Suppressor macrophage treated with lipopolysaccharide for 4 hours (primary cell): ENCODE measurements at regions not wholly inside any gene's neighbourhood (a gene's known extent, or its start where the extent isn't known, plus 50 kb on each side); places are given as distances from the start of the nearest gene placed in this dataset.

Source experiments
- DNase-seq: peaks from one replicate; pipeline ENCODE4 v3.0.0-alpha.2; 2020

DNA sequence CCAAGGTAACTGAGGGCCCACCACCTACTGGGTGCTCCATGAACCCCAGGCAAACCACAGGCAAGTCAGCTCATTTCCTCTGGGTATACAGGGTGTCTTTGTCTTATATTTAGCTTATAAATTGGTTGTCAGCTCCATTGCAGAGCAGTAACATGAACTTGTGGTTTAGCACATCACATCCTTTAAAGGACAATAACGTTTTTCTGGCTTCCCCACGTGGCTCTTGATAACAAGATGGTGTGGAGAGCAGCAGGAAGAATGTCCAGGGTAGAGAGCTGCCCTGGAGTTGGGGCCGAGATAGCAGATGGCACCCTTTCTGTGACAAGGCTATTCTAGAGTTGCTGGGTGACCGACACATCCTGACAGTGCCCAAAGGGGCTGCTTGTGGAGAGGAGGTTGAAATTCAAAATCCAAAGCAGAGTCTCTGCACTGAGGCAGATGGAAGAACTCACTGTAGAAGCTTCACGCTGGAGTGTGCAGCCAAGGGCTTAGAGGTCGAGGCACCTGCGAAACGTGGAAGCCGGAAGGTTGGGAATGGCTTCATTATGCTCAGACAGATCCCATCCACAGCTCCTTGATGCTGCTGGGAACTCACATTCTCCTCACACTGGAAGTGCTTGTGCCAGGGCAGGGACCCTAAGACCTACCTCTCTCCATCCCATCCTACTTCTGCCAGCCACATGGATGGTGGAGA lies 133.0 kb upstream of the FRY start:
- DNase-seq: no peak

DNA sequence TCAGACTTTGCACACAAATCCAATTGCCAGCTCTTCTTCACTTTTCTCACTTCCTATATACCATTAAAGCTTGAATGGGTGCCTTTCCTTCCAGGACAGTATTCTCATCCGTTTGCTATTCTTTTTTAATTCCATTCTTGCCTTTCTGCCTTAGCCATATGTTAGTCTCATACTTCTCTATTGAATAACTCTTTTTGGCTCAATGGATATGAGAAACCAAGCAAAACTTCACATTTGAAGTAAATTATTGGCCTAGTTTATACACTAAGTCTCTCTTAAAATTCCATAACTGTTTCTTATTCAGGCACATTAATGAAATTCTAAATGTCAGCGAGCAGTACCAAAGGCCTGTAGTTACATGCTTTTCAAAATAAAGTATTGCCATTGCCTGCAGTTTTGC lies 129.6 kb upstream of the FRY start:
- DNase-seq: no peak

DNA sequence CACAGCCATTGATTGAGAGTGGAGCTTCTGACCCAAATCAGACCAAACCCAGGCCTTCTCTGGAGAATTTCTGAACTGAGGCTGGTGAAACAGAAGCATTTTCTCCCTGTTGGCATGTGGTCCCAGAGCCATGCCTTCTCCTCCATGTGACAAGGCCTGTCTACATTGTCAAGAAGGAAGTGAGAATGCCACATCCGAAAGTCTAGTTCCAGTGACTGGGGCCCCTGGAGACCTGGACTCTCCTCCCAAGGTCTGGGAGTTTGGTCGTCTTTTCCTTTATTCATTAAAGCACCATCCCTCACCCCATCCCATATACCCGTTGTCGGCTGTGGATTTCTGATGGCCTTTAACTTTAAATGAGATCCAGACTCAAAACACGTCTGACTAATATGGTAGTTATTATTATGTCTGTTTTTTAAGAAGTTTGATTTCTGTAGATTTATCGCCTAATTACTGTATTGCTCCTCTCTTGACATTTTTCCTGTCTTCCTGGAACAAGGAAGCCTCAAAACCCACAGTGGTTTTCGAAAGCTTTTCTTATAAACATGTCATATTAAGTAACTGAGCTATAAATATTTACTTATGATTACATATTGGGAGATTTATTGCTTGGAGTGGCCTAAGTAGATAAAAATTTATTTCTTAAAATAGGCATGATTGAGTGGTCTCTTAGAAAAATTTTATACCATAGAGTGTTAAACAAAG lies 128.3 kb upstream of the FRY start:
- peak; percentile 32 for DNase-seq

DNA sequence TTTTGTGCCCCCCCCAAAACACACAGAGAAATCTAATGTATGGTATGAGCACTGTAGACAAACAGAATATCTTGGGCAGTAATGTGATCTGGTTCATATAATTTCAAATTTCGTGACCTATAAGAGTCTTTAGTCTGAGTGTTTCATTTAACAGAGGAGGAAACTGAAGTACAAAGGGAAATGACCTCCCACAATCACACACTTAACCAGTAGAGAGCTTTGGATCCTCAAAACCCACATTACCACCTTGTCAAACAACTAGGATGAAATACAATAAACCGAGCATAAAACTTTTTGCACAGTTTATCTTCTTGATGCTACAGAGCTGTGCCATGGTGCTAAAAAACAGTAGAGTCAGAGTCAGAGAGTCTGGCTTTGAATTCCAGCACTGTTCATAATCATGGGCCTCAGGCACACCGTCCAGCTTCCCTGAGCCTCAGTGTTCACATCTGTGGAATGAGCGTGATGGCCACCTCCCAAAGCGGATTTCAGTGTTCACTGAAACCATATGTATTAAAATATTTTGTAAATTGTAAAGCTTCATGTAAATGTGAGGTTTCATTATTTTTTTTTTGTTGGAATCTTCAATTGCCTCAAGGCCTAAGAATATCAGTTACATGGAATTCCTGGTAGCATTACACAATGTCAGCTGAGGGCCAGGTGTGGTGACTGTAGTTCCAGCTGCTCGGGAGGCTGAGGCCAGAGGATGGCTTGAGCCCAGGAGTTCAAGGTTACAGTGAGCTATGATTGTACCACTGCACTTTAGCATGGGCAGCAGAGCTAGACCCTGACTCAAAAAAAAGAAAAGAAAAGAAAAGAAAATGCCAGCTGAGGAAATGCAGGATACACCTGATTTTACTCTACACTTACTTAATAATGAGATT lies 126.4 kb upstream of the FRY start:
- no peak for DNase-seq

DNA sequence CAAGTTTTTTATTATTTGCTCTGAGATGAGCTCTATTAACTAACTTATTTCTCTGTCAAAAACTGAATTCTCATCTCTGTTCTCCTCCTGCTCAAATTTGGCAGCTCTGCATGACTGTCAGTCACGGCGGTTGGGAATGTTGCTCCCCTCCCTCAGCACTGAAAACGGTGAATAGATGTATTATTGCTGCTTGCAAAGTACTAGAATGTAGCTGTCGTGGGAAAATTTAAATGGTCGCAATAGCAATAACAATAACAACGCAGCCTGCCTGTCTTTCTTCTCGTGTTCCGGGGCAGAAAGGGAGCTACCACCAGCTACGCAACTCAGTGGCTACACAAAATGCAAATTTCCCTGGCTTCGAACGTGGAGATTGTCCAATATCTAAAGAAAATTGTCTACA lies 125.6 kb upstream of the FRY start:
- no peak for DNase-seq

DNA sequence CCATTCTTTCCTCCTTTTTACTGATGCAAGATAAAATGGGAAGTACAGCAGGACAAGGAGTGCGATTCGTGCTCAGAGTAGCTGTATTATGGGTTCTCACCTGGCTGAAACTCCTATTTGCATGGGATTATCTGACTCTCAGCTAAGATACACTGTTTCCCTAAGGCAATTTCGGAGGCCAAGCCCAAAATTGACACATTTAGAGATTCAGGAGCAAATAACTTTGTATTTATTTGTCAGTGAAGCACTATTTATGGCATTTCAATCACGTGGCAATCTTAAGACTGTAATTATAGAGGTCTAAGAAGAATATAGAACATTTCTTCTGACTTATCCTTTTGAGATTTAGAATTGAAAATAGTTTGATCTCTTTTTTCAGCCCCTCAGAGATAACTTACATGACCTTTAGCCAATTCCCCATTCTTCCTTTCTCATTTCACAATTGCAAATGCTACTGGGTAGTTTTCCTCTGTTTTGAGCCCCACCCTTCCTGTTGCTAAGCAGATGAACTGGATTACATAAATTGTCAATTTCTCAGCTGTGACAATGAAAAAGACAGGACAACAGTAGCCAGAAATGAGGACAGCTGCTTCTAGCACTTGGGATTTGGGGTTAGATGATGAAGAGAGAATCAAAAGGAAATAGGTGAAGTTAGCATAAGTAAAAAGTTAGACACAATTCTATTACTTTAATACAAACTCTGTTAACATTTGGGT lies 122.7 kb upstream of the FRY start:
- peak; percentile 79 for DNase-seq

DNA sequence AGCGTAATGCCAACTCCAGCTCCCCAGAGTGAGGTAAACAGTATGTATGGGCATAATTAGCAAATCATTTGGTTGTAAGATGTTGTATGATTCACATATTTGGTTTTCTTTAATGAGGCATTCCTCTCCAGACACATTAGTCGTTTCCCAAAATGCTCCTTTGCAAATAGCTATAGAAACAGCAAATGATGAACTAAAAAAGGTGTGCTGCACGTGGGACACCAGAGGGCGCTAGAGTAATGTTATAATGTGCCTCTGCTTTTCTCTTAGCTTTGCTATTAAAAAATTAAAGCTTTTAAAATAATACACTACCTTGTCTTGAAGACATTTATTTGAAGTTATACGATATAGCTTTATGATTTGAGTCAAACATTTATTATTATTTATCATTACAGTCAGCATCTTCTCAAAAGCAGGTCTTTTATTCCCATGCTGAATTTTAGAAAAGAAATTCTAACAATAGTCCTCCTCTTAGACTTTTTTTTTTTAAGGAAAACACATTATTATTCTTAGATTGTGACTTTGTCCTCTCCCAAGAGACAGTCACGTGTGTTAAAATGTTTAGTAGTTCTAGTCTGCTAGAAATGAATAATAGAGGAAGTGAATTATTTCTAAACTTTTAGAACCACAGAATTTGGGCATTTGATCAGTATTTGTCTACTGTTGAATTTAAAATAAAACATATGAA lies 121.6 kb upstream of the FRY start:
- peak; percentile 72 for DNase-seq

DNA sequence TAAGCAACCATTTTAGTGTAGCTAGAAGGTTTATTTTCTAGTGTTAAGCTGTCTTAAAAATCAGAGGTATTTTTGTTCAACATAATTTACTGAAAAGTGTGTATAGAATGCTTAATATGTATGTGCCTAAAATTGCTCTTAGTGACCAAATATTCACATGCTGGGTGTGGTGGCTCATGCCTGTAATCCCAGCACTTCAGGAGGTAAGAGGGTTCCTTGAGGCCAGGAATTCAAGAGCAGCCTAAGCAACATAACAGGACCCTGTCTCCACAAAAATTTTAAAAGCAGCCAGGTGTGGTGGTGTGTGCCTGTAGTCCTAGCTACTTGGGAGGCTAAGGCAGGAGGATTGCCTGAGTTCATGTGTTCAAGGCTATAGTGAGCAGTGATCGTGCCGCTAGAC lies 120.9 kb upstream of the FRY start:
- no peak for DNase-seq

DNA sequence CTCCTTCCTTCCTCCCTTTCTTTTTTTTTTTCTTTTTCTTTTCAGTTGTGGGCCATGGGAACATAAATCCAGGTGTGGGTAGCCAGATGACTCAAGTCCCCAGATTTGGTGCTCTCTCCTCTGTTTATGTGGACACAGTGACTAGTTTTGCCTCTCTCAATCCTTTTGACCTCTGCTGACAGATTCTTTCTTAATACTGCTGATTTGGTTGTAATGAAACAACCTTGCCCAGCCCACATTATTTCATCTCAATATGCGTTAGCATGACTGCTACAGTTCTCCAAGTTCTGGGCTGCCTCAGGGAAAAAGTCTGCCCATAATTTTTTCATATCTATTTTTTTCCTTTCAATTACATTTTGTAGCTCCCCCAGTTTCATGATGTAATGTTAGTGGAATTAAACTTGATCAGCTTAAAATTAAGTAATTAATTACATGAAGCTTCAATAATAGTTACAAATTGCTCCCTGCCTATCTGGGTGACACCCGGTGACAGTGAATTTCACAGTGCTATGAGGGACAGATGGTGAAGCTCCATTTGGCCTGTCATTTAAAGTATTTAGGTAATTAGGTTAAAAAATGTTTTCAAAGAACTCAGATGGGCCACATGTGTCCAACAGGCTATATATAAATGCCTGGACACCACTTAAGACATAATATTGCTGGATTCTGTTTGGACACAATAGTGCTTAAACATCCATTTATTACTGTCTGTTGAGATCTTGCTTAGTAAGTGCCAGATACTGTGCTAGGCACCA lies 118.8 kb upstream of the FRY start:
- no peak for DNase-seq

DNA sequence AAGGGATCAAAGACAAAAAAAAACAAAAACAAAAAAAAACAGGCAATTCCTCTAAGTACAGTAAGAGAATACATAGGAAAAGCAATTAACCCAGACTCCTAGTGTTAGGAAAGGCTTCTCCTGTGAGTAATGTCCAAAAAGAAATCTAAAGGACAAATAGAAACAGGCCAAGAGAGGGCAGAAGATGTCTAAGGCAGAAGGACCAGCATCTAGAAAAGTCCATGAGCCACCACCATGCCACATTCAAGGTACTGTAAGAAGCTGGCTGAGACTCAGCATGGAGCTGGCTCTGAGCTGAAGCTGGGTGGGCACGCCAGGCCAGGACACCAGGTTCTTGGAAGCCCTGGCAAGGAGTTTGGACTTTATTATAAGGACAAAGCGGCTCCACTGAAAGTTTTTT lies 118.1 kb upstream of the FRY start:
- no peak for DNase-seq

DNA sequence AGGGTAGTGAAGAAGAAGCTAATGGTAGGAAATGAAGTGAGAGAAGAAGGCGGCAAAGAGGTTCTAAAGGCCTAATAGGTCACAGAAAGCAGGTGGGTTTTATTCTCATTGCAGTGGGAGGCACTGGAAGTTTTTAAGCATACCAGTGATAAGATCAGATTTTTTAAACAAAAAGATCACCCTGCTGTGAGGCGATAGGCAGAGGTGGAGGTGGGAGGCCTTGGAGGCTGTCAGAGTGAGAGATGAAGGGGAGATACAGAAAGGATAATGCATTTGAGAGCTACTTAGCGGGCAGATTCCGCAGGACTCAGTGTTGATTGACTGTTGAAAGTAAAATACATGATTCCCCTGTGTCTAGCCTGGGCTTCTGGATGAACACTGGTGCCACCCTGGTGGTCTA lies 116.7 kb upstream of the FRY start:
- no peak for DNase-seq

DNA sequence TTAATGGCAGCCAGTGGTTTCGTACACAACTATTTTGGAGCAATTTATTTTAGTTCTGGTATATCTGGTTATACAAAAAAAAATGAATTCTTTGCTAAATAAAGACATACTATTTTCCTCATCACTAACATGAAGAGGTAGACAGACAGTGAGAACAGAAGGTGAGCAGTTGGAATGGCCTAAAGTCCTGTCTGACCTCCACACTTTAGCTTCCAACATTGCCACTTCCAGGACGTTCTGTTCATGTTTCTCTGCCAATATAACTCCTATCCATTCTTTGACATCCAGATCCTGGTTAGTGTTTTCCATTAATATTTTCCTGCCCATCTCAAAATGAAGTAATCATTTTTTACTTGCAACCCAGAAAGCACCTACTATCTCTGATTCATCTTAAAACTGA lies 112.9 kb upstream of the FRY start:
- no peak for DNase-seq

DNA sequence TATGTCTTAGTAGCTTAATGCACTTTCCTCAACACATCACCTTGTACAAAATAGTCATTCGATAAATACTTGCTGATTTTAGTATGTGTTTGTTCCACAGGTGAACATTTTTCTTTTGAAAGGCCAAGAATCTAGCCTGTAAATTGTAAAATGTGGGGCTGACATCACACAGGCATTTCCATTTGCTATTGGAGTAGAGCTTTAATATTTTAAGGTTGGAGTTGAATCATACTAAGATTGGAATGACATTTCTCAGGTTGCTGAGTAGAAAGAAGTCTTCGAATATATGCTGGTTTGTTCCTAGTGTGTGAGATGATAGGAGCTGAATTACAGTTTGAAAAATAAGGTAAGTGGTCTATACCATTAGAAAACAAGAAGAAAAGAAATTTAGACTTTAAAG lies 112.3 kb upstream of the FRY start:
- DNase-seq: no peak

DNA sequence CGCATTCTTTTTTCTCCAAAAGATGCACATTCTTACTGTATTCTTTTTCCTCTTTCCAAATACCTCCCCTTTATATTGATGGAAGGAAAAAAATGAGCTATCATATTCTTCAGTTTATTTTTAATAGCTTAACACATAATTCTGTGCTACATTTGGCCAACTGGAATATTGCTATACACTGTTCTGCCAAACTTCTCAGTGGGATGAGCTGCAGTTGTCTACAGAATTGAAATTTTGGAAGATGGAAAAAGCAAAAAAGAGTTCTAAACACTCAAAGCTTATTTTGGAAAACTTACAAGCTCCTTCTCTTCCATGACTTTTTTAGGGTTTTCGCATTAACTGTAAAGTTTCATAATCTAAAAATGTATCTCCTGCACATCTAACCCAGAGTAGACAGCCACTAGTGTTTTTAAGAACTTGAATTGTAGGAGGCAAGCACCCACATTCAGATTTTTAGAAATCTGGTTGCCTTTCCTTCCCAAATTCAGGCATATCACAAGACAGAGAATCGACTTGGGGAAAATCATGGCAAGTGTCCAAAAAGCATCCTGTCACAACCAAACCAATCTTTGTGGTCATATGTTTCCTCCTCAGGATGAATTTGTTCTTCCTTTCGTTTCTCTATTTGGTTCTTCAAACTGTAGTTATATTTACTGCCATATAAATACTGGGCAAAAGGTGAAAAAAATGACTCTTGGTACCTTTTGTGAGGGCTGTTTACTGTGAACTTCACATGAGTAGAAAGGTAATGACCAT lies 111.4 kb upstream of the FRY start:
- DNase-seq: peak; percentile 63

DNA sequence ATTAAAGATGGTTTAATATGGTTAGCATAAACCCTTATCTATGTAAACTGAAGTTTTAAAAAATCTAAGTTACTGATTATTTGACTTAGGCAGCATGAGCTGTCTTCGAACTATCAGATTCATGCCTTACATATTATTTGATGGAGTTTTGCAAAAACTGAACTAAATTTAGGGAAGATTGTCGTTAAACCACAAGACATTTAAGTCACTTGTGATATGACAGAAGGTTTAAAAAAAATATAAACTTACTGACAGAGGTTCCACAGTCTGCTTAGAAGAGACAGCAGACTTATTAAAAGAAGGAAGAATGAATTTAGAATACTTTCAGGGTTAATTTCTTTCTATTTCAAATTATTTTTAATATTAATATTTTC lies 110.9 kb upstream of the FRY start:
- DNase-seq: no peak

DNA sequence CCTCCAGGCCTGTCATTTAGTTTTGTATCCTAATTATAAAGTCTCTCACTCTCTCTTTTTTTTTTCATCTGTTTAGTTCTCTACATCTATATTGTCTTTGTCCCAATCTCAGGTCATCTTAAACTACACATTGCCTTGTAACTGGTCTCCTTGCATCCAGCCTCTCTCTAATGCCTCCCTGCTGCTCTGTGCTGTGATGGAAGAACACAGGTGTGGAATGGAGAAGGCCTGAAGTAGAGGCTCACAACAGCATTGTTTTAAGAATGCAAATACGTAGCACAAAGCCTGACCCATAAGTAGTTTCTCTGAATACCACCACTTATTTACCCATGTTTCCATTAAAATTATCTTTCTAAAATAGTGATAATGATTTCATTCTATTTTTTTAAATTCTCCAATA lies 108.8 kb upstream of the FRY start:
- DNase-seq: no peak

DNA sequence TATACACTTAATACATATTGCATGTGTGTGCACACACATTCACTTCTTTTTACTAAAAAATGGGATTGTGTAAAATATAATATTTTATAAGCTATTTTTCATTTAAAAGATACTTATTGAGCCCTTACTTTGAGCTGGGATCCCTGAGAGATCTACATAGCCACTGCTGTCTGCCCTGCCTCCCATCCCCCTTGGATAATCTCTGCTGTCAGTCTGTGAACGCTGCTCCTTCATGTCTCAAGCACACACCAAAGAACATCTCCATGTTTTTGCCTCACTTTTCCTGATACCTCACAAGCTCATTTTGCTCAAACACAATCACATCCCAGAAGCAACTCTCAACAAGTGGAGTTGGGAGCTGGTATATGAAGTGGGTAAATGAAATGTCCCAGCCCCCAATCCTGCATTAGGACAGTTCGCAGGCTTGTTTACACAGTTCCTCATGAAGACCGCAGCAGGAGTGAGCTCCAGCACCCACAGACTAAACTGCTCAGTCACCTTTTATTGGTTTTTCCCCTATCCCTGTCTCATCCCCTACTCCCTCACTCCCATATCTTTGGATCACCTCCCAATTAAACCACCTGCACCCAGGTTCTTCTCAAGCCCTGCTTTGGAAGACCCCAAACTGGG lies 108.3 kb upstream of the FRY start:
- no peak for DNase-seq

DNA sequence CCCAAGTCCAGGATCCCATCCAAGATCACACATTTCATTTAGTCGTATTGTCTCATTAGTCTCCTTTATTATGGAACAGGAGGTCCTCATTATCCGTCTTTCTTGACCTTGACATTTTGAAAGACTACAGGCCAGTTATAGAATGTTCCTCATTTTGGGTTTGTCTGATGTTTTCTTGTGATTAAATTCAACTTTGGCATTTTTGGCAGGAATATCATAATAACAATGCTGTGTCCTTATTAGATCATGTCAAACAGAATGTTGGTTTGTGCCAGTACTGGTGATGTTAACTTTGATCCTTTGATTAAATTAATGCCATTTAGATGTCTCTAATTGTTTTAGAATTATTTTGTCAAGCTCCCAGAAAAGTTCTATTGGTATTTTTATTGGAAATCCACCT lies 106.5 kb upstream of the FRY start:
- no peak for DNase-seq

DNA sequence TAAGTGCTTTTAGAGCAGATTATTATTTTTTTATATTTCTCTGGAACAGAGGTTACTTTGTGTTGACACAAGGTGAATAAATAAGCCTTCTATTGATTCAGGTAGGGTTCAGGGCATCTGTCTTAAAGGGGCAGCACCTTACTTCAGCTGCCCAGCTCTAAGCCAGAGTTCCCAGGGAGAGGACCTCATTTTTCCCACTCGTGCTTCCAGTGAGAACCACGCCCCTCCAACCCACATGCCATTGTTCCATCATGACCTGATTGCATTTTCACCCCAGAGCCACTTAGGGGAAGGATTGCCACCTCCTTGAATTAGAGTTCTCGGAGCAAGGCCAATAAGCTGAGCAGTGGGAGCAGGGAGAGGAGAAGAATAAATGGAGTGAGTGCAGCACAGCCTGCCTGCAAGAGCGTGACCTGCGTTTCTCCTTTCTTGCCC lies 104.3 kb upstream of the FRY start:
- no peak for DNase-seq

DNA sequence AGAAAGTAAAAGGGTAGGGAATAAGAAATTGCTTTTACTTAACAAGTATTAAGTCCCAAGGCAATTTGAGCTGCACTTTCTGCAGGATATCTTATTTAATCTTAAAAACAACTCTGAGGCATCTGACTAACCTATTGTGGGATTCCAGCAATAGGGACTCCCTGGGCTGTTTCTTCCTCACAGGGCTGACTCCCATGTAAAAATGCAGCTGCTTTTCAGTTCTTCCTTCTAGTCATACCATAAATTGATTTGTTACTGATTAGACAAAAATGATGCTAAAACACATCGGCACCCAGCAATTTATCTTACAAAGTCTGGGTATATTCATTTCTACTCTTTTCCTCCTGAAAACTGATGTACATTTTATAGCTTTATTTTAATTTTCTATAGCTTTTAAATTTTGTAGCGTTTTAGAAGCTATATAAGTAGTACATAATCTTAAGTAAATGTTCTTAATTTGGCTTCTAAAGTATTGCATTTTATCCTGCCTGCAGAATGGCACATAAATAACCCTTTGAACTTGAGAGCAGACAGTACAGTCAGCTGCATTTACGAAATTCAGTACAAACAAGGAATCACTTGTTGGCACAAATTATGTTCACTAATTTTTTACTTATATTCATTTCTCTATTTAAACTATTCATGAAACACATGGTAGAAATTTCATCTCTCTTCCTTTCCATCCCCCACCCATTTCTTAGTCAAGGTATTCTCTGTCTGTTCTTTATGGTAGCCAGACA lies 102.4 kb upstream of the FRY start:
- no peak for DNase-seq
